PC-3 (cell line): ENCODE measurements at regions not wholly inside any gene's neighbourhood (a gene's known extent, or its start where the extent isn't known, plus 50 kb on each side); places are given as distances from the start of the nearest gene placed in this dataset.

Experiments used
- ATAC-seq: fragments of 200-7000 bp; cut with Tn5 transposase; 2 replicates; pipeline ENCODE4 v1.9.1; 2020; ENCODE audit warnings: mild to moderate bottlenecking, moderate library complexity
- BruUV-seq: library from RNA; stranded (reverse); fragments of 400-500 nt; replicated peaks from 2 replicates; lab custom pipeline; 2021; lab: Mats Ljungman, UMichigan
- CTCF ChIA-PET: fragments of 300-600 bp; sonication (Branson Sonifier 250); formaldehyde crosslinking; loops from one replicate; lab custom pipeline; 2022; ENCODE audit warnings: antibody characterized with exemption; lab: Charles Lee
- POLR2A ChIA-PET: fragments of 300-600 bp; sonication (Branson Sonifier 250); formaldehyde crosslinking; loops from one replicate; lab custom pipeline; 2022; ENCODE audit warnings: antibody characterized with exemption; ENCODE audit not compliant: unreplicated experiment; lab: Charles Lee
- DNase-seq: peaks from one replicate; pipeline ENCODE4 v3.0.0-alpha.2; 2015
- H2AFZ ChIP-seq: fragments of 300-600 bp; sonication (generic); 2 replicates; pipeline ENCODE4 v1.6.0; 2016; ENCODE audit warnings: antibody characterized with exemption, low read length
- H3F3A ChIP-seq: fragments of 300-600 bp; sonication (generic); one replicate; pipeline ENCODE4 v1.6.0; 2017; ENCODE audit warnings: antibody characterized with exemption, low read length, control low read depth, mild to moderate bottlenecking; ENCODE audit not compliant: unreplicated experiment
- H3K27ac ChIP-seq: fragments of 300-600 bp; sonication (generic); 2 replicates; pipeline ENCODE4 v1.5.1; 2016; ENCODE audit warnings: mild to moderate bottlenecking, low read length
- H3K27me3 ChIP-seq: fragments of 300-600 bp; sonication (generic); 2 replicates; pipeline ENCODE4 v1.6.1; 2016; ENCODE audit warnings: low read length, mixed read lengths
- H3K36me3 ChIP-seq: fragments of 300-600 bp; sonication (generic); 2 replicates; pipeline ENCODE4 v1.6.1; 2016; ENCODE audit warnings: low read depth, mixed run types, low read length, mixed read lengths
- H3K4me1 ChIP-seq: fragments of 300-600 bp; sonication (generic); 2 replicates; pipeline ENCODE4 v1.5.1; 2016; ENCODE audit warnings: low read length; ENCODE audit not compliant: insufficient read depth
- H3K4me2 ChIP-seq: fragments of 300-600 bp; sonication (generic); 2 replicates; pipeline ENCODE4 v1.6.0; 2016; ENCODE audit warnings: low read length
- H3K4me3 ChIP-seq: fragments of 300-600 bp; sonication (generic); 2 replicates; pipeline ENCODE4 v1.5.1; 2016; ENCODE audit warnings: mild to moderate bottlenecking, low read length, mixed read lengths
- H3K79me2 ChIP-seq: fragments of 300-600 bp; sonication (generic); 2 replicates; pipeline ENCODE4 v1.6.1; 2017; ENCODE audit warnings: low read length, mixed read lengths
- H3K9ac ChIP-seq: fragments of 300-600 bp; sonication (generic); 2 replicates; pipeline ENCODE4 v1.6.0; 2016; ENCODE audit warnings: mild to moderate bottlenecking, low read length
- H3K9me2 ChIP-seq: fragments of 300-600 bp; sonication (generic); replicated peaks from 2 replicates; pipeline ENCODE4 v1.6.1; 2016; ENCODE audit warnings: mixed run types, low read length, mixed read lengths
- H3K9me3 ChIP-seq: fragments of 300-600 bp; sonication (generic); 2 replicates; pipeline ENCODE4 v1.6.1; 2016; ENCODE audit warnings: low read length, mixed read lengths
- H4K20me1 ChIP-seq: fragments of 300-600 bp; sonication (generic); 2 replicates; pipeline ENCODE4 v1.6.1; 2016; ENCODE audit warnings: low read length, mixed read lengths
- CTCF ChIP-seq: fragments of 300-600 bp; sonication (generic); conservative IDR thresholded peaks from 2 replicates; pipeline ENCODE4 v1.5.1; 2017; ENCODE audit warnings: antibody characterized with exemption, low read depth, mild to moderate bottlenecking, low read length
- EZH2 ChIP-seq: fragments of 300-600 bp; sonication (generic); IDR thresholded peaks from one replicate; pipeline ENCODE4 v1.6.1; 2017; ENCODE audit warnings: antibody characterized with exemption, mild to moderate bottlenecking, low read length; ENCODE audit not compliant: unreplicated experiment
- EZH2phosphoT487 ChIP-seq: fragments of 300-600 bp; sonication (generic); IDR thresholded peaks from 2 replicates; pipeline ENCODE4 v1.6.1; 2018; ENCODE audit warnings: mild to moderate bottlenecking, antibody characterized with exemption, low read length, borderline replicate concordance
- intact Hi-C: fragments of 100-400 bp; cut with micrococcal nuclease; formaldehyde crosslinking; loops from 2 replicates; pipeline ENCODE4 v1.9.0; 2023

- no TSS peak for BruUV-seq
- no peak overlapping the region for H2AFZ ChIP-seq
- H3K4me1 ChIP-seq, result no peaks in the 10 kb centered on the region
- no peak overlapping the region for H3K27ac ChIP-seq
- no peaks in the 10 kb centered on the region for H3F3A ChIP-seq
- H3K9me2 ChIP-seq, result no peaks in the 10 kb centered on the region
- H4K20me1 ChIP-seq, result no peaks in the 10 kb centered on the region
- intact Hi-C loops, result no loop called here
- no peak overlapping the region for H3K4me3 ChIP-seq
- no peak for ATAC-seq
- no peaks in the 10 kb centered on the region for H3K27me3 ChIP-seq
- POLR2A ChIA-PET, result no interaction called here
- no peaks in the 10 kb centered on the region for H3K79me2 ChIP-seq
- CTCF ChIA-PET, result no interaction called here
- no peaks in the 10 kb centered on the region for H3K9me3 ChIP-seq
- DNase-seq, result no peak
- no peak overlapping the region for H3K4me2 ChIP-seq
- H3K36me3 ChIP-seq, result no peaks in the 10 kb centered on the region
- no peak overlapping the region for H3K9ac ChIP-seq
- TF ChIP-seq EZH2 (no peak), CTCF (no peak), EZH2phosphoT487 (no peak)
Observed at GRCh38 chrX:87895421-87895820, 377.8 kb downstream of the KLHL4 start.

GRCh38 chrX:87896057-87896456 lies 378.5 kb downstream of the KLHL4 start:
- Histone ChIP-seq H3K27me3 (no peaks in the 10 kb centered on the region), H4K20me1 (no peaks in the 10 kb centered on the region), H3F3A (no peaks in the 10 kb centered on the region), H3K9me3 (no peaks in the 10 kb centered on the region), H3K27ac (no peak overlapping the region), H3K9me2 (no peaks in the 10 kb centered on the region), H3K9ac (no peak overlapping the region), H2AFZ (no peak overlapping the region), H3K4me1 (no peaks in the 10 kb centered on the region), H3K36me3 (no peaks in the 10 kb centered on the region), H3K4me3 (no peak overlapping the region), H3K4me2 (no peak overlapping the region), H3K79me2 (no peaks in the 10 kb centered on the region)
- intact Hi-C loops, result no loop called here
- POLR2A ChIA-PET, result no interaction called here
- DNase-seq, result no peak
- no peak for TF ChIP-seq CTCF
- TF ChIP-seq EZH2phosphoT487, result no peak
- no peak for TF ChIP-seq EZH2
- BruUV-seq, result no TSS peak
- CTCF ChIA-PET, result no interaction called here
- ATAC-seq, result no peak

- TF ChIP-seq EZH2, result no peak
- no peak for TF ChIP-seq CTCF
- no peak for TF ChIP-seq EZH2phosphoT487
- POLR2A ChIA-PET, result no interaction called here
- BruUV-seq, result no TSS peak
- no peaks in the 10 kb centered on the region for H3K27me3 ChIP-seq
- CTCF ChIA-PET, result no interaction called here
- H3K9me2 ChIP-seq, result no peaks in the 10 kb centered on the region
- H3K79me2 ChIP-seq, result no peaks in the 10 kb centered on the region
- intact Hi-C loops, result no loop called here
- no peak for ATAC-seq
- no peak overlapping the region for H3K9ac ChIP-seq
- DNase-seq, result peak; percentile 12
- H2AFZ ChIP-seq, result peak overlapping the region; percentile 26; the same call in 1 of the 2 replicates
- H3K4me2 ChIP-seq, result no peak overlapping the region
- peak overlapping the region; percentile 37; the same call in 1 of the 2 replicates for H3K4me3 ChIP-seq
- no peaks in the 10 kb centered on the region for H3K9me3 ChIP-seq
- no peaks in the 10 kb centered on the region for H3K4me1 ChIP-seq
- no peak overlapping the region for H3K27ac ChIP-seq
- H3F3A ChIP-seq, result no peaks in the 10 kb centered on the region
- no peaks in the 10 kb centered on the region for H3K36me3 ChIP-seq
- H4K20me1 ChIP-seq, result no peaks in the 10 kb centered on the region
Observed at GRCh38 chrX:87900320-87900908, 382.8 kb downstream of the KLHL4 start.
